ENCODE measurements at regions not wholly inside any gene's neighbourhood (a gene's known extent, or its start where the extent isn't known, plus 50 kb on each side); places are given as distances from the start of the nearest gene placed in this dataset.

DNA sequence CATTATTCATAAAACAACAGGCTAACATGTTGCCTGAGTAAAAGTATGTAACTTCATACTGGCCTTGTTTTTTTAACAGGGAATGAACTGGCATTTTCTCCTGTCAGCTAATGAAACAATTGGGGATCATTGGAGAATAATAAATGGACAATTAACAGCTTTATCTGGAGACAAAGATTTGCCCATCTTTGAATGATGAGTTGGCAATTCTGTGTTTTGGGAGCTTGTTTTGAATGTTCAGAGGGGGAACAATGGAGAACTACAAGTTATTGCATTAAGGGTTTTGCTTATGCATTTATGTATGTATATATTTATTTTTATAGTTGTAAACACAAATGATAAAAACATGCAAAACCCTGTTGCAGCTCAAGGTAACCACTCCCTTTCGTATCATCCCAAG lies 150.3 kb downstream of the CBLN4 start (continued):
- TF ChIP-seq, protein P1, sequence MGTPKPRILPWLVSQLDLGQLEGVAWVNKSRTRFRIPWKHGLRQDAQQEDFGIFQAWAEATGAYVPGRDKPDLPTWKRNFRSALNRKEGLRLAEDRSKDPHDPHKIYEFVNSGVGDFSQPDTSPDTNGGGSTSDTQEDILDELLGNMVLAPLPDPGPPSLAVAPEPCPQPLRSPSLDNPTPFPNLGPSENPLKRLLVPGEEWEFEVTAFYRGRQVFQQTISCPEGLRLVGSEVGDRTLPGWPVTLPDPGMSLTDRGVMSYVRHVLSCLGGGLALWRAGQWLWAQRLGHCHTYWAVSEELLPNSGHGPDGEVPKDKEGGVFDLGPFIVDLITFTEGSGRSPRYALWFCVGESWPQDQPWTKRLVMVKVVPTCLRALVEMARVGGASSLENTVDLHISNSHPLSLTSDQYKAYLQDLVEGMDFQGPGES (IDR thresholded peaks at IDR 0.05) = no peak
- TF ChIP-seq RUNX3 (IDR thresholded peaks at IDR 0.05; ENCODE audit: low read length) = no peak
- TF ChIP-seq, protein P2, sequence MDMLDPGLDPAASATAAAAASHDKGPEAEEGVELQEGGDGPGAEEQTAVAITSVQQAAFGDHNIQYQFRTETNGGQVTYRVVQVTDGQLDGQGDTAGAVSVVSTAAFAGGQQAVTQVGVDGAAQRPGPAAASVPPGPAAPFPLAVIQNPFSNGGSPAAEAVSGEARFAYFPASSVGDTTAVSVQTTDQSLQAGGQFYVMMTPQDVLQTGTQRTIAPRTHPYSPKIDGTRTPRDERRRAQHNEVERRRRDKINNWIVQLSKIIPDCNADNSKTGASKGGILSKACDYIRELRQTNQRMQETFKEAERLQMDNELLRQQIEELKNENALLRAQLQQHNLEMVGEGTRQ (IDR thresholded peaks at IDR 0.05; ENCODE audit: borderline replicate concordance, low read depth, low read length) = no peak
- no peak for TF ChIP-seq FOXK2 (IDR thresholded peaks at IDR 0.05)
- no peak for TF ChIP-seq BACH1 (IDR thresholded peaks at IDR 0.05; ENCODE audit: borderline replicate concordance)
- TF ChIP-seq NR2F1 (conservative IDR thresholded peaks at IDR 0.05) = no peak

DNA sequence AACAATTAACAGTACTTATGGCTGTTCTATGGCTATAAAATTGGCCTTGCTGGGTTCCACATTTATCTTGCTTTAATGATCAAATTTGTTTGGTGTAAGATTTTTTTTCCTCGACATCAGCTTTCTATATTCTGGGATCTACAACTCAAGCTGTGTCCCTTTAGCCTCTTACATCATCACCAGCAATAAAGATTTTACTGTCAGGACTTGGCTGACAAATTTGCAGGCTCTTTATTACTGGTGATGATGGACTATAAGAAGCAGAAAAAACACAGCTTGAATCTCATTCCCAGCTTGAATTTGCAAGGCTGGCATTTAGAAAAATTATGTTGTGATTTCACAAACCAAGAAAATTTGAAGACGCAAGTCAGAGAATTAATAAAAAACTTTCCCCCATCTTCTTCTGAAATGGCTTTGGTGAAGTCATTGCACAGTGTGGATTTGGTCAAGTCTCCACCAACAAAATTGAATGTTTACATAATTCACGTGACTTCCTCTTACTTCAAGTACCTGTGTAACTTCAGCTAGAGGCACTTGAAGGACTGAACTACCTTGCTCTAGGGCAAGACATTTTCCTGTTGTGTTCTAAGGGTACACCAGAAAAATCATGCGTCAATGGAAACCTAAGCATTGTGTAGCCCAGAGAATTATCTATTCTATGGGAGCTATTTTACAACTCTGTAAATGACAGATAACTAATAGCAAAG lies 175.0 kb downstream of the CBLN4 start:
- BruUV-seq (replicated peaks) = no TSS peak
- in situ Hi-C loops (cut with MboI) (no loop called here), intact Hi-C loops (cut with micrococcal nuclease; ENCODE audit: unreplicated experiment) (no loop called here)
- ChIA-PET CTCF (interaction anchor here (0.6 kb wide), 1 partner anchor 445 kb away, joined by 3 read pairs; no protein-coding TSS in a partner anchor), POLR2A (no interaction called here), SMC1A (ENCODE audit: uncharacterized antibody, unreplicated experiment) (interaction anchor here (0.7 kb wide), 1 partner anchor 8 kb away, joined by 3 read pairs; no protein-coding TSS in a partner anchor), RAD21 (ENCODE audit: unreplicated experiment) (no interaction called here)
- Histone ChIP-seq H3K27ac (ENCODE audit: control insufficient read depth, insufficient read depth) (no peak overlapping the region), H4K20me1 (ENCODE audit: control insufficient read depth, insufficient read depth) (no peaks in the 10 kb centered on the region), H3K9me3 (replicated peaks; ENCODE audit: control insufficient read depth, insufficient read depth, low read length) (no peaks in the 10 kb centered on the region), H3K9ac (ENCODE audit: control insufficient read depth, insufficient read depth, low read length) (no peak overlapping the region), H3K4me2 (ENCODE audit: control insufficient read depth, insufficient read depth) (no peak overlapping the region), H2AFZ (ENCODE audit: control insufficient read depth, low read depth, low read length) (no peak overlapping the region), H3K36me3 (ENCODE audit: control insufficient read depth in 2 of 2, insufficient read depth in 2 of 2, low read length in 1 of 2) (no peaks in the 10 kb centered on the region), H3K4me1 (ENCODE audit: control insufficient read depth, insufficient read depth, low read length) (no peaks in the 10 kb centered on the region), H3K27me3 (replicated peaks in 1 of 2; ENCODE audit: control insufficient read depth in 2 of 2, insufficient read depth in 2 of 2, low read length in 1 of 2) (no peaks in the 10 kb centered on the region), H3K4me3 (no peak overlapping the region), H3K79me2 (ENCODE audit: control insufficient read depth, insufficient read depth, low read length) (no peaks in the 10 kb centered on the region)
- no peak for TF ChIP-seq CEBPB (IDR thresholded peaks at IDR 0.05; ENCODE audit: borderline replicate concordance in 1 of 2, low read depth in 2 of 2, low read length in 2 of 2)
- TF ChIP-seq TAF1 (IDR thresholded peaks at IDR 0.05; ENCODE audit: borderline replicate concordance, low read depth, low read length) = no peak
- TF ChIP-seq, protein P3, sequence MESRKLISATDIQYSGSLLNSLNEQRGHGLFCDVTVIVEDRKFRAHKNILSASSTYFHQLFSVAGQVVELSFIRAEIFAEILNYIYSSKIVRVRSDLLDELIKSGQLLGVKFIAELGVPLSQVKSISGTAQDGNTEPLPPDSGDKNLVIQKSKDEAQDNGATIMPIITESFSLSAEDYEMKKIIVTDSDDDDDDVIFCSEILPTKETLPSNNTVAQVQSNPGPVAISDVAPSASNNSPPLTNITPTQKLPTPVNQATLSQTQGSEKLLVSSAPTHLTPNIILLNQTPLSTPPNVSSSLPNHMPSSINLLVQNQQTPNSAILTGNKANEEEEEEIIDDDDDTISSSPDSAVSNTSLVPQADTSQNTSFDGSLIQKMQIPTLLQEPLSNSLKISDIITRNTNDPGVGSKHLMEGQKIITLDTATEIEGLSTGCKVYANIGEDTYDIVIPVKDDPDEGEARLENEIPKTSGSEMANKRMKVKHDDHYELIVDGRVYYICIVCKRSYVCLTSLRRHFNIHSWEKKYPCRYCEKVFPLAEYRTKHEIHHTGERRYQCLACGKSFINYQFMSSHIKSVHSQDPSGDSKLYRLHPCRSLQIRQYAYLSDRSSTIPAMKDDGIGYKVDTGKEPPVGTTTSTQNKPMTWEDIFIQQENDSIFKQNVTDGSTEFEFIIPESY (IDR thresholded peaks at IDR 0.05) = no peak
- TF ChIP-seq RCOR1 (conservative IDR thresholded peaks at IDR 0.05; ENCODE audit: low read depth, low read length) = no peak
- no peak for TF ChIP-seq NR2C2 (IDR thresholded peaks at IDR 0.05; ENCODE audit: borderline replicate concordance, control insufficient read depth, insufficient read length, low read depth)
- TF ChIP-seq KAT2A (conservative IDR thresholded peaks at IDR 0.05; ENCODE audit: control insufficient read depth, low read depth, low read length) = no peak
- no peak for TF ChIP-seq NRF1 (conservative IDR thresholded peaks at IDR 0.05; ENCODE audit: low read depth, low read length)
- TF ChIP-seq ZNF217 (IDR thresholded peaks at IDR 0.05) = no peak
- TF ChIP-seq, protein P4, sequence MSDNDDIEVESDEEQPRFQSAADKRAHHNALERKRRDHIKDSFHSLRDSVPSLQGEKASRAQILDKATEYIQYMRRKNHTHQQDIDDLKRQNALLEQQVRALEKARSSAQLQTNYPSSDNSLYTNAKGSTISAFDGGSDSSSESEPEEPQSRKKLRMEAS (IDR thresholded peaks at IDR 0.05; ENCODE audit: low read depth, low read length) = no peak
- TF ChIP-seq POU2F2 (IDR thresholded peaks at IDR 0.05; ENCODE audit: borderline replicate concordance, low read depth, low read length) = no peak
- TF ChIP-seq EED (IDR thresholded peaks at IDR 0.05; ENCODE audit: low read depth) = no peak
- no peak for TF ChIP-seq MYC (IDR thresholded peaks at IDR 0.05; ENCODE audit: insufficient read depth, insufficient read length, insufficient replicate concordance, low read length, severe bottlenecking)
- WGBS (ENCODE audit: insufficient coverage, insufficient replicate concordance, low lambda C conversion rate, missing lambda C conversion rate) = 50% methylated on average over 4 of the region's 4 CpGs
- no peak for FAIRE-seq
- no peak for DNase-seq (ENCODE audit: low read depth, low spot score)
- no peak for ATAC-seq

Data from GM12878 (cell line).